ENCODE measurements at regions not wholly inside any gene's neighbourhood (a gene's known extent, or its start where the extent isn't known, plus 50 kb on each side); places are given as distances from the start of the nearest gene placed in this dataset.

DNA sequence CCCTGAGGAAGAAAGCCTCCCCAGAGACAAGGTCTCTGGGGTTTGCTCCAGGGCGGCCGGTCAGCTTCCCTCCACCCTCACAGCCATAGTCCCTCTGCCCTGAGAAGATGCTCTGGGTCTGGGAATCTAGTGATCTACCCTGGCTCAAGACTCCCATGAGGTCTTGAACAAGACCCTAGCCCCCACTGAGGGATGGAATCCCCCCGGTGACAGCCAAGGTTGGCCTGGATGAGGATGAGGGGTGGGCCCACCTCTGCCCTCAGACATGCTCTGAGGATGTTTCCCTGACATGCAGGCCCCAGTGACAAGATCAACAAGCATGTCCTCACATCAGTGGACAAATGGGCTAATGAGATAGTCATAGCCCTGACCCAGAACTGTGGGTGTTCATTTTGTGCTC, 138.6 kb downstream of the C5orf15 start:
- no peaks in the 10 kb centered on the region for H3K36me3 ChIP-seq (ENCODE audit: insufficient read depth, low read length)
- no peaks in the 10 kb centered on the region for H3F3A ChIP-seq (ENCODE audit: low read depth)
- H3K4me2 ChIP-seq (ENCODE audit: low read depth, low read length, poor library complexity, severe bottlenecking) = no peak overlapping the region
- no peaks in the 10 kb centered on the region for H3K9me3 ChIP-seq (ENCODE audit: insufficient read depth, low read depth, low read length)
- H3K9me2 ChIP-seq (replicated peaks; ENCODE audit: low read depth, low read length) = no peaks in the 10 kb centered on the region
- no peaks in the 10 kb centered on the region for H3K4me1 ChIP-seq (ENCODE audit: insufficient read depth, low read length, poor library complexity, severe bottlenecking)
- H3K27me3 ChIP-seq (ENCODE audit: insufficient read depth, low read length, poor library complexity, severe bottlenecking) = no peaks in the 10 kb centered on the region
- no peaks in the 10 kb centered on the region for H4K20me1 ChIP-seq (ENCODE audit: insufficient read depth, low read length, poor library complexity, severe bottlenecking)
- no peak overlapping the region for H3K4me3 ChIP-seq (ENCODE audit: low read length, poor library complexity, severe bottlenecking)
- H3K79me2 ChIP-seq (ENCODE audit: insufficient read depth, low read length) = no peaks in the 10 kb centered on the region
- TF ChIP-seq, protein P1, sequence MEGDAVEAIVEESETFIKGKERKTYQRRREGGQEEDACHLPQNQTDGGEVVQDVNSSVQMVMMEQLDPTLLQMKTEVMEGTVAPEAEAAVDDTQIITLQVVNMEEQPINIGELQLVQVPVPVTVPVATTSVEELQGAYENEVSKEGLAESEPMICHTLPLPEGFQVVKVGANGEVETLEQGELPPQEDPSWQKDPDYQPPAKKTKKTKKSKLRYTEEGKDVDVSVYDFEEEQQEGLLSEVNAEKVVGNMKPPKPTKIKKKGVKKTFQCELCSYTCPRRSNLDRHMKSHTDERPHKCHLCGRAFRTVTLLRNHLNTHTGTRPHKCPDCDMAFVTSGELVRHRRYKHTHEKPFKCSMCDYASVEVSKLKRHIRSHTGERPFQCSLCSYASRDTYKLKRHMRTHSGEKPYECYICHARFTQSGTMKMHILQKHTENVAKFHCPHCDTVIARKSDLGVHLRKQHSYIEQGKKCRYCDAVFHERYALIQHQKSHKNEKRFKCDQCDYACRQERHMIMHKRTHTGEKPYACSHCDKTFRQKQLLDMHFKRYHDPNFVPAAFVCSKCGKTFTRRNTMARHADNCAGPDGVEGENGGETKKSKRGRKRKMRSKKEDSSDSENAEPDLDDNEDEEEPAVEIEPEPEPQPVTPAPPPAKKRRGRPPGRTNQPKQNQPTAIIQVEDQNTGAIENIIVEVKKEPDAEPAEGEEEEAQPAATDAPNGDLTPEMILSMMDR (conservative IDR thresholded peaks at IDR 0.05; ENCODE audit: low read length) = no peak
- no peak for TF ChIP-seq EZH2phosphoT487 (IDR thresholded peaks at IDR 0.05; ENCODE audit: borderline replicate concordance)
- no peak overlapping the region for H2AFZ ChIP-seq (ENCODE audit: low read length)
- no peak overlapping the region for H3K9ac ChIP-seq (ENCODE audit: low read depth, low read length, poor library complexity, severe bottlenecking)

DNA sequence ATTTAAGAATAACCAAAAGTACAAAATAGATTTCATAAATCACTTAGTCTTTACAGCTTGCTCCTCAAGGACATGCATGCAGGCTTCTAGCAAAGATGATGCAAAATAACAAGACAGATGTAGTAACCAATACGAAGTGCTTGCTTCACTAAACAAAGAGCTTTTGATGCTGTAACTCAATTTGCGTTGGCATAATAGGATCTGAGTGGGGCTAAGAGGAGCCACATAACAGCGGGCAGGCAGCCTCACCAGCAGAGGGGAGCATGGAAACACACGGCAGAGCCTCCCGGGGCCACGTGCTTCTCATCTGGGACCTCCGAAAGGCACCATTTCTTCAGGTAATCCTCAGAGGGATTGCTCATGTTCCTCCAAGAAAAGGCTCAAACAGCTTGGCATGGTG, 139.7 kb downstream of the C5orf15 start:
- Histone ChIP-seq H3F3A (ENCODE audit: low read depth) (no peaks in the 10 kb centered on the region), H3K4me1 (ENCODE audit: insufficient read depth, low read length, poor library complexity, severe bottlenecking) (no peaks in the 10 kb centered on the region), H4K20me1 (ENCODE audit: insufficient read depth, low read length, poor library complexity, severe bottlenecking) (no peaks in the 10 kb centered on the region), H3K79me2 (ENCODE audit: insufficient read depth, low read length) (no peaks in the 10 kb centered on the region), H3K4me3 (ENCODE audit: low read length, poor library complexity, severe bottlenecking) (no peak overlapping the region), H3K36me3 (ENCODE audit: insufficient read depth, low read length) (no peaks in the 10 kb centered on the region), H3K27me3 (ENCODE audit: insufficient read depth, low read length, poor library complexity, severe bottlenecking) (no peaks in the 10 kb centered on the region), H3K9me2 (replicated peaks; ENCODE audit: low read depth, low read length) (no peaks in the 10 kb centered on the region), H3K4me2 (ENCODE audit: low read depth, low read length, poor library complexity, severe bottlenecking) (no peak overlapping the region), H3K9me3 (ENCODE audit: insufficient read depth, low read depth, low read length) (no peaks in the 10 kb centered on the region), H2AFZ (ENCODE audit: low read length) (no peak overlapping the region), H3K9ac (ENCODE audit: low read depth, low read length, poor library complexity, severe bottlenecking) (no peak overlapping the region)
- TF ChIP-seq EZH2phosphoT487 (IDR thresholded peaks at IDR 0.05; ENCODE audit: borderline replicate concordance) = no peak
- TF ChIP-seq, protein P1 (conservative IDR thresholded peaks at IDR 0.05; ENCODE audit: low read length) = no peak

DNA sequence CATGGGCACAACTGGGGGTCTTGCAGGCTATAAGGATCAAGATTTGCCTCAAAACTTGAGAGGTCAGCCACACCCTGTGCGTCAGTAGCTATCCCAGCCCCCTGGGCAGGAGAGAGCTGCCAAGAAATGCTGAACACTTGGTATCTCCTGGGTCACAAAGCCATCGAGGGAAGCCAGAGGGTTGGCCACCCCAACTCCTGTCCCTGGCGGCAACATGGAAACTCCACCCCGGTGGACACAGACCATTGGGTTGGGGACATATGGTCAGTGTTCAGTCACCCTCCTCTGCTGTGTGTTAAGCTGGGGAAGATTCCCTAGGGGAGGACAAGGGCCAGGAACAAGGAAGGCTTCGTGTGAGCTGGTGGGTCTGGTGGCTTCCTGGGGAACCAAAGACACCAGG, 140.6 kb downstream of the C5orf15 start:
- Histone ChIP-seq H3K79me2 (ENCODE audit: insufficient read depth, low read length) (no peaks in the 10 kb centered on the region), H3K9ac (ENCODE audit: low read depth, low read length, poor library complexity, severe bottlenecking) (no peak overlapping the region), H3K4me2 (ENCODE audit: low read depth, low read length, poor library complexity, severe bottlenecking) (no peak overlapping the region), H3K9me3 (ENCODE audit: insufficient read depth, low read depth, low read length) (no peaks in the 10 kb centered on the region), H3K9me2 (replicated peaks; ENCODE audit: low read depth, low read length) (no peaks in the 10 kb centered on the region), H3K36me3 (ENCODE audit: insufficient read depth, low read length) (no peaks in the 10 kb centered on the region), H3K27me3 (ENCODE audit: insufficient read depth, low read length, poor library complexity, severe bottlenecking) (no peaks in the 10 kb centered on the region), H4K20me1 (ENCODE audit: insufficient read depth, low read length, poor library complexity, severe bottlenecking) (no peaks in the 10 kb centered on the region), H2AFZ (ENCODE audit: low read length) (no peak overlapping the region), H3K4me1 (ENCODE audit: insufficient read depth, low read length, poor library complexity, severe bottlenecking) (no peaks in the 10 kb centered on the region), H3K4me3 (ENCODE audit: low read length, poor library complexity, severe bottlenecking) (no peak overlapping the region), H3F3A (ENCODE audit: low read depth) (no peaks in the 10 kb centered on the region)
- TF ChIP-seq, protein P1 (conservative IDR thresholded peaks at IDR 0.05; ENCODE audit: low read length) = no peak
- no peak for TF ChIP-seq EZH2phosphoT487 (IDR thresholded peaks at IDR 0.05; ENCODE audit: borderline replicate concordance)
